Peyer's patch (tissue), 4 donors: ENCODE measurements at regions not wholly inside any gene's neighbourhood (a gene's known extent, or its start where the extent isn't known, plus 50 kb on each side); places are given as distances from the start of the nearest gene placed in this dataset.

Experiments
- CTCF ChIP-seq, 6 experiments: fragments of 450-650 bp in 4 of 6; fragments of 200-600 bp in 2 of 6; sonication (generic) in 1 of 6; IDR thresholded peaks; one replicate each; pipeline ENCODE4 v1.5.1; 2017 to 2019; ENCODE audit warnings: antibody characterized with exemption in 6 of 6, mild to moderate bottlenecking in 3 of 6, moderate library complexity in 1 of 6
- POLR2A ChIP-seq, 2 donors: fragments of 450-650 bp; IDR thresholded peaks; one replicate each; pipeline ENCODE4 v1.5.1; 2017; ENCODE audit warnings: antibody characterized with exemption in 2 of 2, mild to moderate bottlenecking in 2 of 2, moderate library complexity in 2 of 2

- TF ChIP-seq CTCF (IDR thresholded peaks at IDR 0.05) = no peak
- TF ChIP-seq POLR2A (IDR thresholded peaks at IDR 0.05) = no peak
These were observed 66.1 kb upstream of the TLR3 start for GRCh38 chr4:186002853-186003252.
